ENCODE measurements at regions not wholly inside any gene's neighbourhood (a gene's known extent, or its start where the extent isn't known, plus 50 kb on each side); places are given as distances from the start of the nearest gene placed in this dataset.

GRCh38 chr9:91157883-91158282, 203.8 kb downstream of the AUH start:
- TF ChIP-seq CTCF (IDR thresholded peaks at IDR 0.05) (no peak), POLR2A (IDR thresholded peaks at IDR 0.05) (no peak), EP300 (IDR thresholded peaks at IDR 0.05) (no peak)

All from ovary (tissue), 3 donors.